HG03378 (cell line): ENCODE measurements at regions not wholly inside any gene's neighbourhood (a gene's known extent, or its start where the extent isn't known, plus 50 kb on each side); places are given as distances from the start of the nearest gene placed in this dataset.

ENCODE experiments used
- ATAC-seq: cut with Tn5 transposase; IDR thresholded peaks from one replicate; pipeline ENCODE4 v1.9.1; 2021; ENCODE audit warnings: mild to moderate bottlenecking, moderate library complexity; ENCODE audit not compliant: unreplicated experiment

DNA sequence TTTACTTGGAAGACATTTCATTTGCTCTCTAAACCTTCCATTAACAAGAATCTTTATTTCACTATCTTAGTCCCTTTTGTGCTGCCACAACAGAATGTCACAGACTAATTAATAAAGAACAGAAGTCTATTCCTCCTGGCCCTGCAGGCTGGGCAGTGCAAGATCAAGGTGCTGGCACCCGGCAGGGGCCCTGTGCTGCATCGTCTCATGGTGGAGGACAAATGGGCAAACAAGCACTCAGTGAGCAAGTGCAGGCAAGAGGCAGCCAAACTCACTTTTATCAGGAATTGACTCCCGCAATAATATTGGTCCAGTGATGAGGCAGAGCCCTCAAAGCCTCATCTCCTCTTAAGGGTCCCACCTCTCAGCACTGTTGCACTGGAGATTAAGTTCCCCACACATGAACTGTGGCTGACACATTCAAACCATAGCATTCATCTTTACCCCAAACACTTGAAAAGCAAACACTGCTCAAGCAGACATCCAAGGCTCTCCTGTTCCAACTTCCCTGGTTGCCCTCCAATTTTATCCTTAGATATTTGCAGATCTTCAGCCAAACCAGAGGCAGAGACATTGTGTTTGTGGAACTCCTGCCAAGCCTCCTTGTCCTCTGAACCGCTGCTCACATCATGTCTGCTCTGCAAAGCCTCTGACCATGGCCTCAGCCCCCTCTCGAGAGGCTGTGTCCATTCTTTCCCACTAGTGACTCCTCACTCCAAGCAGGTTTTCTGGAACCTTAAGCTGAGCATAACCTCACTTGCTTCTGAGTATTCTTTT is 404.4 kb upstream of the SOX11 start:
- ATAC-seq, result no peak

DNA sequence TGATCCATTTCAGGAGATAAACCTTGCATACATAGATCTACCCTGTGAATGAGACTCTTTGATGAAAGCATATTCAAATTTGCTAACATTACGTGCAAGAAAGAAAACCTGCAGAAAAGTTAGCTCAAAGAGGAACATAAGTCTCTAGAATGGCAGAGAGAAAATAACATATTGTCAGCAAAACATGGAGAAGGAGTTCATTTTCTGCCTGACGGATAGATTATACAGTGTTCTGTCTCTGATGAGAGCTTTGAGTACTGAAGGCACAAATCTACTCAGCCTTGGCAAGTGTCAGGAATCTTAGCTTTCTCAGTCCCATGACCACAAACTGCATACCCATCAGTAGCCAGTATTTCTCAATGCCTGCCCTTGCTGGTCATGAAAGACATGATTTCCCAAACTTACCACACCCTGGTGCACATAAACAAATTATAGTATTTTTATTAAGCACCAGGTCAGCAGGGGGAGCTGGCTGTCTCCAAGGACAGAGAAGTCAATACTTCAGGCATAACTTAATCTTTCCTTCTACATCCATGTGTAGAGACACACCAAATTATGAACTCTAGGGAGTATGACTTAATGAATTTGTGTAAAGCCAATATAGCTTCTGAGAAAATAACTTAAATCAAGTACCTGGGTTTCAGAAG is 401.2 kb upstream of the SOX11 start:
- no peak for ATAC-seq

DNA sequence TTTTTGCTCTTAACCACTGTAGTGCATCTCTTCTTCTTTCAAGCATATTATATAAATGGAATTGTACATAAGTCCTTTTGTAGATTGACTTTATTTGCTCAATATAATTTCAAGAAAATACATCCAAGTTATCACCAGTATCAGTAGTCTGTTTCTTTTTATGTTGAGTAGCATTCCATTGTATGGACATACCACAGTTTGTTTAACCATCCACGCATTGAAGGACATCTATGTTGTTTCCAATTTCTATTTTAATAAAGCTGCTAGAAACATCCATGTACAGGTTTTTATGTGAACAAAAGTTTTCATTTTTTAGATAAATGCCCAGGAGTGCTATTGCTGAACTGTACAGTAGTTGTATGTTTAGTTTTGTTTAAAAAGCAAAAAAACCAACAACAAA is 387.5 kb upstream of the SOX11 start:
- ATAC-seq, result no peak

DNA sequence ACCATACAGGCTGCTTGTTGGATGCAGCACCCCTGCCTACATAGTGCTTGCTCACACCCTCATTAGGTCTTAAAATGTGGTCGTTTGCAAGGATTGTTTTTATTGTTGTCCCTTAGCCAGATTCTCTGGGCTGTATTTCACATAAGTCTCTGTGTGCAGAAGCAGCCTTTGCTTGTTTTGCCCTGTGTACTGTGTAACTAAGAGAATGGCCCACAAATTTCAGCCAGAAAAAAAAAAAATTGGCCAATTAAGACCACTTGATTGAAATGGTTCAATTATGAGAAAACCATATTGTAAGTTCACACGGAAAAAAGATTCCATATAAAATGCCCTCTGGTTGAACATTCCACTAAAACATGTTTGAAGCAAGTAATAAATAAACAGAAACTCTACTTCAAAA is 377.1 kb upstream of the SOX11 start:
- no peak for ATAC-seq

DNA sequence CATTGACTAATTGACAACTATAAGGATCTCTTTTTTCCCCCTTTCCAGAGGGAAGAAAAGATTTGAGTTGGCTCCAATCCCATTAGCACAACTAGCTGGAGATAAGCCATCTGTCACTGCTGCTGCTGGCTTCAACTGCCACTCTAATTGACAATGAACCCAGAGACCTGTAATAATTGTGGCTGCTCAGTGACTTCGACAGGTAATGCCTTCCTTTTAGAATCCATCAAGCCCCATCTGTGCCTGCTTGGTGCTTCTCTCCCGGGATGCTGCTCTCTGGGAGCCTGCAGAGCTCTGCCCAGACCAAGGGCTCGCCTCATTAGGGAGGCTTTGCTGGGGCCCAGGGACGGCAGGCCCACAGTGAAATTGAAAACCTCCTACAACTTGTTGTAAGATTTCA is 376.7 kb upstream of the SOX11 start:
- no peak for ATAC-seq

DNA sequence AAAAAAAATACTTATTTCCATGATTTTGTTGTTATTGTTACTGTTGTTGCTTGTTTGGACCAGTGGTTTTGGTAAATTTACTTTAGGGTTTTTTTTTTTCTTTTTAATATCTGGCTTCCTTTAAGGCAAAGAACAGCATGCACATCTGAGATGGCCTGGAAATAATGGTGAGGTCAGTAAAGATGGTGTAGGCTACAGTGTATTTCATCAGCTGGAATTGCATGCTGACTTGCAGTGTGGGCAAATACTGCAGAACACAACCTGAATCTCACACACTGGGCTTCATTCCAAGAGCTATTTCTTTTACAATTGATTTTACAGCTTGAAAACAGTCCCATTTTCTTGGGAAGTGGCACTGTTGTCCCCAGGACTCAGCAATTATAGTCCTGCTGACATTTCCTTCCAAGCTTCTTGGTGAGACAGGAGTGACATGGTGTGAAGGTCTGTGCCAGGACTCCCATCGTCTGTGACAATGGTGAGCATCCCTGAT is 376.1 kb upstream of the SOX11 start:
- ATAC-seq, result no peak

DNA sequence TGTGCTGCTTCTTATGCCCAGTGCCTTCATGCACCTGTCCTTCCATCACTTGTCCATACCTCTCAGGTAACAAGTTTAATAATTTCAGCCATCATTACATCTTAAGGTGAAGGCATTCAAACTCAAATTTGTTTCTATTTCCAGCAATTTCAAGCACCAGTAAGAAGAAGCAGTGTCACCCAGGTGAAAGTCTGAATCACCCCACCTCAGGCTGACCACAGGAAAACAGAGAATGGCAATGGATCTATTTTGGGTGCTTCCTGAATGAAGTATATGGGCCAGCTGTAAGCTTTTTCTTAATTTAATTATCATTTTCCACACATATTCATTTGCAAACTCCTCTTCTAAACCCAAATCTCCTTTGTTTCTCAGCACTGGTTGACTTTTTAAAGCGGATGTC is 372.7 kb upstream of the SOX11 start:
- ATAC-seq, result no peak

DNA sequence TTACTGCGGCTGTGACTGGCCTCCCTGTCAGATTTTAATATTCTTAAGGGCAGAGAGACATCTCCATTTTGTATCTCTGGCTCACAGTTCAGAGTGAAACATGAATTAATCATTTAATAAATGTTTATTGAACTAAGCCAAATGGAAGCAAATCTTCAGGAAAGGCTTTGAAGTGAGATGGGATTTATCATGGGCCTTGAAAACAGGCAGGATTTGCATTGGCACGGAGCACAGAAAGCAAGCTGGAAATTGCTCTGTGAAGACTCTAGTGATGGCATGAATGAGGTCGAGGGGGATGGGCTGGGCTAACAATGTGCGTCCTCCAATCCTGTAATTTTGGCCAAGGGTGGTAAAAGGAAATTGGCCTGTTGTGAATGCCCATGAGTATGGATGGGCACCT is 369.8 kb upstream of the SOX11 start:
- no peak for ATAC-seq

DNA sequence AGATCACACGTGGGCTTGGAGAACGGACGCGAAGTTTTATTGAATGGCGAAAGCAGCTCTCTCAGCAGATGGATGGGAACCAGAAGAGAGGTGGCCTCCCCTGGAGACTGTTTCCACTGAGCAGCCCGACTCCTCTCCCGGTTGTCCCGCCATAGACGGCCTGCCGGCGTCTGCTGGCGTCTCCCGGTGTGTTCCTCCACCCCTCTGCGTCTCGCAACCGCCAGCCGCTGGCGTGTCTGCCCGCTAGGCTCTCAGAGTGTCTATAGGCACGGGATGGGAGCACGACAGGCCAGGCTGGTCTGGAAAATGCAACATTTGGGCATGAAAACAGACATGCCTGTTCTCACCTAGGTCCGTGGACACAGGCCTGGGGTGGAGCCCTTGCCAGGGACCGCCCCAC is 366.7 kb upstream of the SOX11 start:
- no peak for ATAC-seq

DNA sequence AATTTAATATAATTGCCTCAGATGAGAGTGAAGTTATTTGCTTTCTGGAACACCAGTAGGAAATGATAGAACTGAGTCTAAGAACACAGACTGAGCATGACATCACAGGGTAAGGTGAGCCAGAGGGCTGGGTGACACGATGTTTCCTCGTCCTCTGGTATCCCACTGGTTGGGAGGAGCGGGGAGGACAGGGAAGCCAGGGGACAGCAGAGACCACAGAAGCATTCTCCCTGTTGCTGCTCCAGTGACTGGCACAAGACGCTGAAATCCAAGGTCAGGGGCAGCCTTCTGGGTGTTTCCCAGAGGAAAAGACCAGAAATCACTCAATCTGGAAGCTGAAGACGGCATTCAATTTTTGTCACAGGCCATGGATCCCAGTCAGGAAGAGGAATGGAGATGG is 363.4 kb upstream of the SOX11 start:
- no peak for ATAC-seq

DNA sequence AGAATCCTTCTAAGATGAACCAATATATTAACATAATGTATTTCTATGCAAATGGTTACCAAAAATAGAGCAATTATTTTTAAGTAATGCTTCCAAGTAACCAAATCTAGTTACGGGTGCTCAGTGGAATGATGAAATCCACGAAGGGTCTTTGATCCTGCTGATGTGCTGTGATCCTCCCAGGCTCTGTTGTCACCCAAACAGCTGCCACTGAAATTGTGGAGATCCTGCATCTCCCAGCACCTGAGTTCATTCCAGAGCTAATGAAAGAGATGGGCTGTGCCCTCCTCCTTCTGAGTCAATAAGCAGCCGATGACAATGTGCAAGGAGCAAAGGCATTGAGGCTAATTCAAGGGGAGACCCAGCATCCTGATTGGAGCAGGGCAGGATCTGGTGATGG is 362.4 kb upstream of the SOX11 start:
- no peak for ATAC-seq

DNA sequence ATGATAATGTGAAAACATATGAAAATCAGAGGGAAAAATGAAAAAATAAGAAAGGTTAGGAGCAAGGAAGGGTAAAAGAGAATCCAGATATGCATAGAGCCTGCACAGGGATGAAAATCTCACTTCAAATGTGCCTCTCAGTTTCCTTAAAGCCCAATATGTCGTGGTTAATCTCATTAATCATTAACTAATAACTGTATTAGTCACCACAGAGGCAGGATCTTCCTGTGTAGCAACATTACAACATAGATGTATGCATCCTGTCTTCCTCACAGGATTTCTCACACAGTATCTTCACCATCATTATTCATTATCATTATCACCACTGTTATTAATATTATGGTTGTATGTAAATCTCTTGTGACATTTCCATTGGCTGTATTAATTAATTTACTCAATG is 361.2 kb upstream of the SOX11 start:
- no peak for ATAC-seq

DNA sequence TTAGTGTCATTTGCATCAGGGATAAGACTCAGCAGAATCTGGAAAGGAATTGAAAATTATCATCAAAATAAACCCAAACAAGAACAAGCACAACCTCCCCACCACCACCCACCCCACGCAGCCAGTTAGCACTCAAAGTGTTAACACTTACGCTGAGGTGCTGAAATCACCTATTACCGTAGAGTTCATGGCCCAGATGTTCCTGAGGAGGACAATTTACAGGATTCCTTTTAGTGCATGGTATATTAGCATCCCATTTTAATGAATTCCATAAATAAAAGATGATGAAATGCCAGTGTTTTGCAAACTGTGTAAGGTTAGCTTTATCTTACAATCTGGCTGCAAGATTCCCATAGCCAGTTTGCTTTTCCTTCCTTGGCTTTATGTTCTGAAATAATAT is 359.3 kb upstream of the SOX11 start:
- no peak for ATAC-seq

DNA sequence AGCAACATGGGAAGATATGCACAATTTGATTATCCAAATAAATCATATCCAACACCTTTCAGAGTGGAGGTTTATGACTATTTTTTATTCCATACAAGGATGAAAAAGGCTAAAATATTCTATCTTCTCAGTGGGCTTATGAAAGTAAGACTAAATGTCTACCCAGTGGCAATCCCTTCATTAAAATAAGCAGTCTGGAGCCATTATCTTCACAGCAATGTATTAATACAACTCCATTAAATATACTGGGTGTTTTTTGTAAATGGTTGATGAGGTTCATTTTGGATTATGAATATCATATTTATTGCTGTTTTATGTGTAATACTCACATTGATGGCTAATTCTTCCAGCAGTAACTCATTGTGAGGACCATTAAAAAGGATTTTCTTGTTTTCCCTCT is 352.7 kb upstream of the SOX11 start:
- no peak for ATAC-seq

DNA sequence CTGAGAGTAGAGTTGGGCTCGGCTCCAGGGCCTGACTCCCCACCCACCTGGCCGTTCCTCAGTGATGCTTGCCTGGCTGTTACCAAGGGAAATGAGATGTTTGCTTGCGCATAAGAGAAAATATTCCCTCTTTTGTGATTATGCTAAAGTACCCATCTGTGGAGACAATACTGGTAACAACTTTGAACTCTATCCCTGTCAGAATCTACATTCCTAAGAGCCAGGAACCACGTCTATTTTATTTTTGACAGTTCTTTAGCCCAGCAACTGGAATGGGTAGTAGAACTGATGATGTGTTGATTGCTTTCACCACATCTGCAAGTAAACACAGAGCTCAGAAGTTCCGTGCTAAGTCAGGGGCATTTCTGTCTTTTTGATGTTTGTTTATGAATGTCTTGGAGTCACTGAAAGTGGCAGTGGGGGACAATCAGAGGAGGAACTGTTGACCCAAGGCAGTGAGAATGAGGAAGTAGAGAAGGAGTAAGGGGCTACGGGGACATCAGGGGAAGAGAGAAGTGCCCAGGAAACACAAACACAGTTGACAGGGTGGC is 348.3 kb upstream of the SOX11 start:
- ATAC-seq, result no peak

DNA sequence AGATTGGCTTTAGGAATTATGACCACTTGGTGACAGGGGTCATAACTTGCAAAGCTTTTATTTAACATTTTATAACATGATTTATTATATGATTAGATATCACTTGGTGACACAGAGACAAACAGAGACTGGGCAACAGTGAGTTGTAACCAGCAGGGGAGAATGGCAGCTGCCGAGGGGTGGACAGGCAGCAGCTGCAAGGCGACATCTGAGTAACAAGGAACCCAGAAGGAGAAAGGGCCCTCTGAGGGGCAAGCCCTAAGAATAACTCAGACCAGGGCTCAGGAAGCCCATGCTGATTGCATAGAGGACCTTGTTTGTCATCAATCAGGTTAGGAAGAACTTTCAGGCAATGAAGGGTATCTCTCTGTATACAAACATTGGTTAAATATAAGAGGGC is 339.9 kb upstream of the SOX11 start:
- no peak for ATAC-seq

DNA sequence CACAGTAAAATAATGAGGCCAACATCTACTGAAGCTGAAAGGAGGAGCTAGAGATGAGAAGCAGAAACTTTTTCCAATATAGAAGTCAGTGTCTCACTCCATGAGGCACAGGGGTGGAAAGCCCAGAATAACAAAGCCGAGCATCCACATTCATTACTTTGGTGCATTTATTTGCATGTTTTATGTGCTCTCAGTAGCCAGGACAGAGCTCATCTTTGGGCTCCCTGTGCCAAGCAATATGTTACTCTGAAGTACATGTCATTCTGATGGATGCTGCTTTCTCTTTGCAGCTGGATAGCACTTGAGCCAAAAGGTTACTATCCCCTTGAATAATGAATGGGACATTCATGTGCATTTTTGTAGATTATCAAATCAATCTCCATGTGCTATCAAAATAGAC is 338.6 kb upstream of the SOX11 start:
- ATAC-seq, result no peak

DNA sequence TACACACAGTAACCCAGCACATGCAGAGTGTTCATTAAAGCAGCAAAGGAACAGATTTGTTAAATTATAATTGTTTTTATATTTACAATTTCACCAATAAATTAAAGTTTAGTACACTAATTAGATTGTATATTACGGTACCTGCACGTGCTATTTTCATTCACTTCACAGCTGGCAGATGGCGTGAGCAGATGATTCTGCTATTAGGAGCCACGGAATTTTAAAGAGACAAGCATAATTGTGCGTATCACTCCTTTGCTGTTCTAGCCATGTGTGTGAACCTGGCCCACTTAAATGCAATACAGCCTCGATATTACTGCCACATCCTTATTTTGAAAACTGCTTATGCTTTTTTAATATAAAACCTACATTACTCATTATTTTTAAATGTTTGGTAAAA is 332.8 kb upstream of the SOX11 start:
- ATAC-seq, result no peak

DNA sequence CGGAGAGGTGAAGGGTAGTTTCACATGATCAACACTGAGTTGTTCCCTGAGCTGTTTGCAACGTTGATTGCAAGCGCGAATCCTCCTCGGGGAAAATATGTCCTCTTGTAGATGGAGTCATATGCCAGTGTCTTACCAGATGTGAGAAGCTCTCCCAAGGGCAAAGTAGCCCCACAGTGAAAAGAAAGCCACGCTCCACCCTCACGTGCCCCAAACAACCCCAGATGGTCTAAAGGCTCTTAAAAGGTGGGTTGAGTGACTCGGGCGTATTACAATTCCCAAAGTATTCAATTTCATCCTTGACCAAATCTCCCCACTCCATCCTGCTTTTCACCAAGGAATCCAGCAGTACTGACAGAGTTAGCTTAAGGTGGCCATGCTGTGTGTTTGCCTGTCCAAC is 332.1 kb upstream of the SOX11 start:
- ATAC-seq, result no peak

DNA sequence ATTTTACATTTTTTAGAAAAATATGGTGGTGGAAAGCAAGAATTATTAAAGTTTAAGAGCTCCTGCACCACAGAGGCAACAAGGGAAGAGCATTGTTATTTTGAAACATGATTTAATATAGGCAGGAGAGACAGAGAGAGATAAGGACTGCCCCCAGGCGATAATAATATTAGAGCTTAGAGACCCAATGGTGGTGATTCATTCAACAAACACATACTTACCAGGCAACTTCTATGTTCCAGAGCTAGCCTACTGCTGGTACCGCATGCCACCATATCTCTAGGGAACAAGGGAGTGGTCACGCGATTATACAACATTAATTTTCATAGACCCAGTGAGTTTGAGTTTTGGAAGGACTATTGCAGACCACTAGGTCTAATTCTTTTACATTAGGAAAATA is 327.8 kb upstream of the SOX11 start:
- no peak for ATAC-seq

DNA sequence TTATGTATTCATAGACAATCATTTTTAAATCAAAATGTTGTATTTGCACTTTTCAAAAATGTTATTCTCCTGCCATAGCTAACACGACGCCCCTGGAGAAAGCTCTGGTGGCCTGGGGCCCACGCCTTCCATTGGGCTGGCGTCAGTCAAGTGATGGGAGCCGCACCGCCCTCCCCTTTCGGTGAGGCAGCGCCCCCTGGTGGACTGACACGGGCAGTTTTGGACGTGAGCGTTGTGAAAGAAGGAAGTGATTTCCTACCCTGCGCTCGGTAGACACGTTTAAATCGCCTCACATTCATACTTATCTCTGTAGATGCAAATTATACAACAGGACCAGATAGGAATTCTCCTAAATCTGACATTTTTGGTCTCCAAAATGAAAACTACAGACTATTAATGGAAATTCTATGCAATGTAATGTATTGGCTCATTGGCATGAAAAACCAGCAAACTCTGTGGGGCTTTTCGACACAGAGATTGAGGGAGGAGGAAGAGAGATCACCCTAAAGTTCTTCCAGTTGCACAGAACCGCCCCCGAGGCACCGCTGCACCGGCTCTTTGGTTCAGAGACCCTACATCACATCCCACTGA is 326.2 kb upstream of the SOX11 start:
- ATAC-seq, result peak; percentile 80

DNA sequence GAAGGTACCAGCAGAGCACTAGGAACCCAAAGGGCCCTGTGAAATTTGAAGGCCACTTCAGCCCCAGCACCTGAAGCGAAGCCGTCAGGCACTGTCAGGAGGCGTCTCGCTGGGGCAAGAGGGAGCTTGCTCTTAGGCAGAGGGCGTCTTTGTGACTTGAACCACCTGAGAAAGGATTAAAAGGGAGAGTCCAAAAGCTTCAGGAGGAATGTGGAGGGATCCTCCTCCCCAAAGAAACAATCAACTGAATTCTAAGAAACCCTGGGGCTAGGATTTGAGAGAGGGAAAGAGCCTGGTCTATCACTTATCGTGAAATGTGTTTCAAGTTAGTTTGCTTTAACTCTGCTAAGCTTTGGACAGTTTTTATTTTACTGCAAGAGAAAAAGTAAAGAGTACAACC is 324.9 kb upstream of the SOX11 start:
- ATAC-seq, result no peak
